Daoy (cell line): ENCODE measurements at regions not wholly inside any gene's neighbourhood (a gene's known extent, or its start where the extent isn't known, plus 50 kb on each side); places are given as distances from the start of the nearest gene placed in this dataset.

ENCODE experiments used
- DNase-seq: peaks from one replicate; pipeline ENCODE4 v3.0.0-alpha.2; 2015; ENCODE audit warnings: low read depth

DNA sequence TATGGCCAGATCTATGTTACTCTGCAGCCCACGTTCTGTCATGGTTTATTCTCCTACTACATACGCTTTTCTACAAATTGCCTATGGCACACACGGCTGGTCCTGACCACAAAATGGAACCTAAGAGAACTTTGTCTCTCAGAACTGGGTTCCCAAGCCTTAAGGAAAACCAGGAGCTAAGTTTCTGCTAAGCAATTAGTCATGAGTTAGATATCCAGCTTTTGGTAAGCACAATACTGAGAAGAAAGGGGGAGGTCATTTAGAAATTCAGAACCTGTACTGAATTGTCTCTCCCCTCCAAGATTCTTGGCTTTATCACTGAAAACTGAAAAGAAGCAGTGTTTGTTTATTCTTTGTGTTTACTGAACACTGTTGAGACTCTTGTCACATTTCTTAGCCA is 283.5 kb upstream of the TANK start:
- no peak for DNase-seq

DNA sequence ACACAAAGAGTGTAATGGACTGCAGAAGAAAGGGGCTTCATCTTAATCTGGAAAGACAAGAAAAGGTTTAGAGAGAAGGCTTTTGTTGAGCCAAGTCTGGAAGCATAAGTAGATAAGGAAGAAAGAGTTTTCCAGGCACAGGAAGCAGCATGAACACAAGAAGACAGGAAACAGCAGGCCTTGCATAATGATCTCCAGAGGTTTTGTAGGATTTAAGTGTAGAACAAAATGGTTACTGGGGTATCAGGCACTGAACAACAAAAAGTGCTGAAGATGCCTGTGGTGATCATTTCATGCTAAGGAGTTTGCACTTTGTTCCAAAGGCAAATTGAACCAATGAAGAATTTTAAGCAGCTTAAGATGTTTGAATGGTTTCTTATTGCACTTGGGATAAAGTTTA is 281.6 kb upstream of the TANK start:
- DNase-seq = no peak

- no peak for DNase-seq
Observed at GRCh38 chr2:160882906-160883305, 277.3 kb upstream of the TANK start.

- no peak for DNase-seq
Observed at GRCh38 chr2:160884056-160884455, 276.2 kb upstream of the TANK start.

DNA sequence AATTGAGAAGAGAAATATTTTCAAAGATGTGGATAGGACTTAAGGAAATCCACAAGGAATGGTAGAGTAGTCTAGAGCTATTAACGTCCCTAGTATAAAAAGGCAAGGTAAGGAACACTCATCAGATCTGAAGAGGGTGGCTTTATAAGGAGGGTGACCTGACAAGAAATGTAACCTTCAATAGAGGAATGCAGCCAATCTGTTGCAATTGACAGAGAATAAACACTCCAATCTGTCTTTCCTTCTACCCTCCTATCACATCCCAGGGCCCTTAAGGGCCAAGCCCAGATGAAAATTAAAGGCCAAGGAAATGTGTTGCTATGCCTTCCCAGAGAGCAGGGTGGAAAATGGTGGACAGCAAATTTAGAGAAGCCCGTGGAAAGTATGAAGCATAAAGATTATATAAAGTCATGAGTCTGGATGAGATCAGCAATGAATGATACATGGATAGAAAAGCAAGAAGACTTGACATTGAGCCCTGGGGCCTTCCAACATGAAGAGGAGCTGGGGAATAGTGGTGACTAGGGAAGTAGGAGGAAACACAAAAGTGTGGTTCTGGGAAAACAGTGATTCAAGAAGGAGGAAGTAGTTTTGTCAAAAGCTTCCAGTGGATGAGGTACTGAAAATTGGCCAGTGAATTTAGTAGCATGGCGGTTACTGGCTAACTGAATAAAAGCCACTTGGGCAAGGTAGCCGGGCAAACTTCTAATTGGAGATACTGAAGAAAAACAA is 270.6 kb upstream of the TANK start:
- no peak for DNase-seq

GRCh38 chr2:160890667-160891352 is 269.4 kb upstream of the TANK start:
- DNase-seq = no peak

- no peak for DNase-seq
Observed at GRCh38 chr2:160891353-160891740, 268.9 kb upstream of the TANK start.

GRCh38 chr2:160892204-160892603 is 268.0 kb upstream of the TANK start:
- no peak for DNase-seq

GRCh38 chr2:160893581-160893980 is 266.6 kb upstream of the TANK start:
- DNase-seq = no peak

GRCh38 chr2:160898581-160899307 is 261.5 kb upstream of the TANK start:
- no peak for DNase-seq

DNA sequence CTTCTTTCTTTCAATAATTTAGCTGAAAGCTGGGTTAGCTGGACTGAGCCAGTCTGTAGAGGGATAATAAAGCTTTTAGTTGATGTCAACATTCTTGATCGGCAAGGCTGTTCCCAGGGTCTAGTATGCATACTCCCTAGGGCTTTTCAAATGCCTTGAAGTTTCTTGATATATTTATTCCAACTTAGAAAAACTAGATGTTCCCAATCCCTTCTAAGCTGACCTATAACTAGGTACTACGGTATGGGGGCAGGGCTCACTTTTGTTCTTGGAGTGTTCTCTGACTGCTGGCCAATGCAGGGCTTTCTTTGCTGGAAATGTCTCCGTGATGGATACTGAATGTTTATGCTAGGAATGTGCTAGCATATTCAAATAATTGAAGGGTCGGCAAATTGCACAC is 258.6 kb upstream of the TANK start:
- DNase-seq = no peak

GRCh38 chr2:160905862-160906261 is 254.4 kb upstream of the TANK start:
- no peak for DNase-seq

DNA sequence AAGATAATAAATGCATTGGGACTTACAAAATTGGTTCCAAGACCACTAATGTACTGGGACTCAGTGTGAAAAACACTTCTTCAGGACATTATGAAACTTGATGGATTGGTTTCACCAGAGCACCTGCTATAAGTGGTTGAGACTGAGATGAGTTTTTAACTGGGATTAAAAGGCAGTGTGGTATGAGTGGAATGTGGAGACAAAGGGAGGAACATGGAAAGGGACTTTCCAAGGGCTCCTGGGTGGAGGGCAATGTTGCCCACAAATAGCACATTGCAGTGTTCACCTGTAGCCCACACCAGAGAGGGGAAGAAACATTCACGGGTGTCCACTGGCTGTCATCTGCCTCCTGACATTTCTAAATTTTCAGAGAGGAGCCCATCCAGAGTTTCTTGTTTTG is 253.3 kb upstream of the TANK start:
- peak; percentile 6 for DNase-seq

GRCh38 chr2:160907738-160908137 is 252.5 kb upstream of the TANK start:
- no peak for DNase-seq

- DNase-seq = no peak
Observed at GRCh38 chr2:160908157-160908556, 252.1 kb upstream of the TANK start.

DNA sequence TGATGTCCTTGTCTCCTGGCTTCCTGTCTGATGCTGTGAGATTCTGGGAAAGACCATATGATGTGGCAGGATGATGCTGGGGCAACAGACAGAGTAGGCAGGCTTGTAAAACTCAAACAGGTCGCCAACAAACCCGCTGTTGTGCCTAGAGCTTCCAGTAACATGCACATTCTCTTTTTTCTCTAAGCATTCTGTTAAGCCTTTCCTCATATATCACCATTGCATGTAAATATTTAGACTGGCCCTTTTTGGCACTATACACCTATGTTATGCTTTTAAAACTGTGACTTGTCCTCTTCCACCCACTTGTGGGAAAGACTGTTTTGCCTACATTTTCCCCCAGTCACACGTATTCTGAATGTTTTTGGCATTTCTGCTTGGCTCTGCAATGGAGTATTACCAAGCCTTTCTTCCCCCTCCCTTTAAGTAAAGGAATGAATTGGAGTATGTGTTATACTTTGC is 250.4 kb upstream of the TANK start:
- peak; percentile 8 for DNase-seq

- DNase-seq = peak; percentile 10
Observed at GRCh38 chr2:160910681-160911080, 249.5 kb upstream of the TANK start.

GRCh38 chr2:160911258-160911657 is 249.0 kb upstream of the TANK start:
- no peak for DNase-seq

- no peak for DNase-seq
Observed at GRCh38 chr2:160912276-160912675, 248.0 kb upstream of the TANK start.

DNA sequence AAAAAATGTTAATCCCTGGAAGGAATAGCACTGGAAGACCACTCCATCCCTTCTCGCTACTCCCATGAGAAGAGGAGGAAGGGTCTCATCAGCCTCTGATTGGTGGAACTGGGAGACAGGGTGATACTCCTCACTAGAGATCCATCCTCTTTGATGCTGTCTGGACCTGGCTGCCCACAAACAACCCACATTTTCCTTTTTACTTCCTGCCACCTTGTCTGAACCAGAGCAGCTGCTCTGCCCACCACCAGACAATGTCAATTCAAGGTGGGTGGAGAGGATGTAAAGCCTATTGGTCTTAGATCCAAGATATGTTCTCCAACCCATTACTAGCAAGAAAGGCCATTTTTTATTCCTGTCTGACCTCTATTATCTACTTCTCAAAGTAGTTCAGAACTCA is 246.9 kb upstream of the TANK start:
- no peak for DNase-seq

DNA sequence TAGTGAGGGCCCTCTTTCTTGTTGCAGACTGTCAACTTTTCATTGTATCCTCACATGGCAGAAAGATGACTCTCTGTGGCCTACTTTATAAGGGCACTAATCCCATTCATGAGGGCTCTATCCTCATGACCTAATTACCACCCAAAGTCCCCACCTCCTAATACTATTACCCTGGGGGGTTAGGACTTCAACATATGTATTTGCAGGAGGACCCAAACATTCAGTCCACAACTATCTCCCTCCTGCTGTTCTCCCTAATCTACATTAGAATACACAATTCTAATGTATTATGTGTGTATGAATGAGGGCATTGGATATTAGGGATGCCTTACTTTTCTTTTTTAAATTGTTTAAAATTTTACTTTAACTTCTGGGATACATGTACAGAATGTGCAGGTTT is 246.0 kb upstream of the TANK start:
- no peak for DNase-seq

- DNase-seq = no peak
Observed at GRCh38 chr2:160916300-160916699, 243.9 kb upstream of the TANK start.

GRCh38 chr2:160917850-160918249 is 242.4 kb upstream of the TANK start:
- DNase-seq = no peak
